NCI-H226 (cell line): ENCODE measurements at regions not wholly inside any gene's neighbourhood (a gene's known extent, or its start where the extent isn't known, plus 50 kb on each side); places are given as distances from the start of the nearest gene placed in this dataset.

Experiments used
- DNase-seq: peaks from one replicate; pipeline ENCODE4 v3.0.0-alpha.2; 2015

GRCh38 chr12:126757326-126757725 lies 1509.6 kb upstream of the TMEM132C start:
- DNase-seq = no peak

- no peak for DNase-seq
Measured at GRCh38 chr12:126760092-126760491, 1506.9 kb upstream of the TMEM132C start.

- DNase-seq = no peak
Measured at GRCh38 chr12:126761420-126761819, 1505.5 kb upstream of the TMEM132C start.

- no peak for DNase-seq
Measured at GRCh38 chr12:126762150-126762549, 1504.8 kb upstream of the TMEM132C start.

- no peak for DNase-seq
Measured at GRCh38 chr12:126763359-126763758, 1503.6 kb upstream of the TMEM132C start.

- no peak for DNase-seq
Measured at GRCh38 chr12:126767334-126767733, 1499.6 kb upstream of the TMEM132C start.

DNA sequence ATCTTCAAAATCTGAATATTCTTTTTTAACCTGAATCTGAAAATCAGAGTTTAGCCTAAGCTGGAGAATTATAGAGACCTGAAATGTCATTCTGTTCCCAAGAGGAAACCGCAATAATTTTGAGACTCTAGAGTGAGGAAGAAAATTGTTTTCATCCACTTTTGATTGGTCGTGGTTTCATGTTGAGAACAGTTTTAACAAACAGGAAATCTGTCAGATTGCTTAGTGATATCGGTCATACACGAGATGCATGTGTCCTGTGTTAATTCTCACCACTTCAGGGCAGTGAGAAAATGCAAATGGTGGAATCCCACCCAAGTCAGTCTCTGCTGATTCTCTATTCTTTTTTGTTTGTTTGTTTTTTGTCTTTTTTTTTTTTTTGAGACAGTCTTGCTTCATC lies 1498.5 kb upstream of the TMEM132C start:
- DNase-seq = no peak

DNA sequence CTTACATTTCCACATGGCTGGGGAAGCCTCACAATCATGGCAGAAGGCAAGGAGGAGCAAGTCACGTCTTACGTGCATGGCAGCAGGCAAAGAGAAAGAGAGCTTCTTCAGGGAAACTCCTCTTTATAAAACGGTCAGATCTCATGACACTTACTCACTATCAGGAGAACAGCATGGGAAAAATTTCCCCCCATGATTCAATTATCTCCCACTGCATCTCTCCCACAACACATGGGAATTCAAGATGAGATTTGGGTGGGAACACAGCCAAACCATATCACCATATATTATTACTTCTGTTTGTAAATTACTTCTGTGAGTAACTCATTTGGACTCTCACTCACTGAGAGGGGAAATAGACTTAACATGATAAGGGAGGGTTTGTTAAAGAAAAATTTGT lies 1496.8 kb upstream of the TMEM132C start:
- no peak for DNase-seq

DNA sequence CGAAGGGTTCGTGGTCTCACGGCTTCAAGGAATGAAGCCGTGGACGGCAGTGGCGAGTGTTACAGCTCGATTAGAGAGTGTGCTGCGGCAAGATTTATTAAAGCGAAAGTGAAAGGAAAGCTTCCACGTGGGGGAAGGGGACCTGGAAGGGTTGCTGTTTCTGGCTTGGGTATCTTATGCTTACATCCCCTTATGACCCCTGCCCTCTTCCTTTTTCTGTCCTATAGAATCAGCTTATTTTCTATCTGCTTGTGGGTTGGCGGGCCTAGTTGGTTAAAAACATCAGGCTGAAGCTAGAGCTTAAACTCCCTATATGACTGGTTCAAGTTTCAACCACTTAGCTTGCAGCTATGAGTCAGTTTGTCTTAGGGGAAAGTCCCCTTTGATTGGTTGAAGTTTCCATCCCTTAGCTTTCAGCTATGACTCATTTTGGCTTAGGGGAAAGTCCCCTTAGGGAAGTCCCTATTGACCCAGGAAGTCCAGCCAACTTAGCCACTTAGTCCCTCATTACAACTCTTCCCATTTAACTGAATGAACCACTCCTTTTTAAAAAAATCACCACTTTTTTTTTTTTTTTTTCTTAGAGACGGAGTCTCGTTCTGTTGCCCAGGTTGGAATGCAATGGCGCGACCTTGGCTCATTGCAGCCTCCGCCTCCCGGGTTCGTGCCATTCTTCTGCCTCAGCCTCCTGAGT lies 1494.7 kb upstream of the TMEM132C start:
- no peak for DNase-seq

GRCh38 chr12:126773012-126773411 lies 1494.0 kb upstream of the TMEM132C start:
- no peak for DNase-seq

DNA sequence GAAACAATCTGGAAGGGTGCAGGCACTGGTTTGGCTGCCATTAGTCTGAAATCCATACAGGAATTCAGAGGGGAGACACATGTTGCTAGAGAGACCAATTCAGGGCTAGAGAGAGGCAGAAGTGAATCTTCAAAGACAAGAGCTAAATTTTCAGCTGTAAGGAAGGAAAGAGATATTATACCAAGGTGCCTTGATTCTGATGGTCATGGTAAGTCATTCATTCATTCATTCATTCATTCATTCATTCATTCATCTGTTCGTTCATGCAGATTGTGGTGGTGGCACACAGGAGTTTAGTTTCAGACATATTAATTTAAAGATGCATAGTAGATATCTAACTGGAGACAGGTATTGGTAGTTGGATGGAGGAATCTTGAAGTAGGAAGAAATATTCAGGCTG lies 1493.5 kb upstream of the TMEM132C start:
- DNase-seq = no peak

DNA sequence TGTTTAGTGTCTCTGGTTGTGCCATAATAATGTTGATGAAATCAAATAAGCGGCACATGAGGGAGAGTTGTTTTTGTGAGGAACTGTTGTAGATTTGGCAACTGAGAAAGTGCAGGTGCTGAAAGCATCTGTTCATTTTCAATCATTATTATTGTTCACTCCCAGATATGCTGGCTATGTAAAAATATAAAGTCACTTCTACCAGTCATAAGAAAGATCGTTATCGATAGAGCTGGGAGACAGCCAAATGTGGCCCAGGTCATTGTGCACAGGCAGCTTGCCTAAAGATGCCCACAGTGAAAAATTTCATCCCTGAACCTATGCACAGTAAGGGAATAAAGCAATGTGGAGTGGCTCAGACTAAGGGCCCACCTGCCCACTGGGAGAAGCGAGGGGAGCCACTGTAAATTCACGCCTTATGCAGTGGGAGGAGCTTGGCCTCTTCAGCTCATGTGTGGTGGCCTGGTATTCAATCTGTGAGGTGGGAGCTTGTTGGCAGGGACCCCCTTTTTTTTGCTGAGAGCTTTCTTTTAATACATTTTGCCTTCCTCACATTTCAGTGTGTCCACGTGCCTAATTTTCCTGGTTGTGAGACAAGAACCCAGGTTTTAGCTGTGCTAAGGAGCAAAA lies 1490.8 kb upstream of the TMEM132C start:
- DNase-seq = no peak

- no peak for DNase-seq
Measured at GRCh38 chr12:126780343-126780742, 1486.6 kb upstream of the TMEM132C start.

- no peak for DNase-seq
Measured at GRCh38 chr12:126781593-126781992, 1485.4 kb upstream of the TMEM132C start.

- no peak for DNase-seq
Measured at GRCh38 chr12:126782083-126782482, 1484.9 kb upstream of the TMEM132C start.

DNA sequence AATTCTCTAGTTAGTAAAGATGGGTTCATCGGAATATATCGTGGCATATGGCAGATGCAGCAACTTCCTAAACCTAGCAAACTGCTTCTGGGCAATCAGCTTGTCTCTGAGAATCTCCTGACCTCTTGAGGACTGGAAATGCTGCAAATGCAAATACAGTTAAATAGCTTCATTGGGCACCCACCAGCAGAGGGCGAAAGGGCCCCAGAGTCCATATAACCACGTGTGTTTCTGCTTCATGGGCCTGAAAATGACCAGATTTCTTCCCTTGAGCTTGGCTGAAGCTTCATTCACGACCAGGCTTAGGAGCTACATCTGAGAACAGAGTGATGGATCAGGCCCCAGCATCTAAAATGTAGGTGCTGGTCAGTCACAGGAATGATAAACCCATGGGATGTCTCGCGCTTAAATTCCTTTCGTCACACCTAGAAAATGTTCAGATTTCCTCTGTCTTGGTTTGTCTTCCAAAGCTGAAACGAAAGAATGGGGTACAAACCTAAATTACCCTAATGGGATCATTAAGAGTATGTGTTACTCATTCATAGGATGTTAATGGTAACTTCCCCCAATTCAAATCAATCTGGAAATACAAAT lies 1482.5 kb upstream of the TMEM132C start:
- DNase-seq = no peak

DNA sequence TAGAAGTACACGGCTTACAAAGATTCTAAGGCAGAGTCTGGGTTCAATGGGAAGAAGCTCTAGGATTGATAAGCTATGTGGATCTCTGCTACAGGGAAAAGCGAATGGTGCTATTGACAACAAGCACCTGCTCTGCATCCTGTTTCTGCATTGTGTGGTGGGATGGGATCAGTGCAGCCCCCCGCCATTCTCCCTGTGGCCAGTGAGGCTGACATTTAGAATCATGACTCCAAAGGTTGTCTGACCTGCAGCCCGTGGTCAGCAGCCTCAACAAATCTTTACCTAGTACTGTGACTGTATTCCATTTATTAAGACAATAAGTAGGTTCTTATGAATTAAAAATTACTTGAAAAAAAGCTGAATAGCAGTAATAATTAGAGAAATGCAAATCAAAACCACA lies 1477.0 kb upstream of the TMEM132C start:
- DNase-seq = no peak

DNA sequence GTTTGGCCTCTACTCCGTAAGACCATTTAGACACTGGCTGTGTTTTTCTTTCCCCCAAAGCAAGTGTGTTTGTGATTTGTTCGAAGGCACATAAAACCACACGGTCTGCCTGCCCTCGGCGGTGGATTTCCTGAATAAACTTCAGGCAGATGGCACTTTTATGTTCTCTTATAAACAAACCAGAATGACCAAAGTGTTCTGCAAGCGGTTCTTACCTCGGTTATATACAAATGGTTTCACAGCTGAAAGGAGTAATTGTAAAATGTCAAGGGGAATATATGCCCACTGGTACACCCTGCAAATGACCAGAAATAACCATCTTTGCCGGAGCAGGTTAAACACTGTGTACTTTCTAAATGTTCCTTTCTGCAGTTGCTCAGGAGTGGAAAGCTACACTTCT lies 1475.8 kb upstream of the TMEM132C start:
- DNase-seq = no peak

- no peak for DNase-seq
Measured at GRCh38 chr12:126792411-126792810, 1474.6 kb upstream of the TMEM132C start.

GRCh38 chr12:126797525-126797924 lies 1469.4 kb upstream of the TMEM132C start:
- no peak for DNase-seq

DNA sequence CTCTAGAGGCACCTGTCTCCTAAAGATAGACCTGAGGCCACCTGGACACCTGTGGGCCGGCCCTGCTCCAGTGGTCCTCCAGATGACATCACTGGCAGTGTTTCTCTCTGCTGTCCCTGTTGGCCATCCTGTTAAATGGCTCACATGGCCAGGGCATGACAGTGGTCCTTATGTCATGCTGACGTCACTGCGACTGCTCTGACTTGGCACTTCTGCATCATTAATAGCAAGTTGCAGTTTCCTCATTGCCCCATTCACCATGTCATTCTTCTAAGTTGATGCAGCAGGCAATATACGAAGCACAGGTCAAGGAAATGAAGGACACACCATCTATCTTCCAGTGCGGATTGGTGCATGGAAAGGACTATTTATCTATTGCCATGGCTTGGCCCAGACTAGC lies 1468.5 kb upstream of the TMEM132C start:
- DNase-seq = no peak

GRCh38 chr12:126807312-126807865 lies 1459.6 kb upstream of the TMEM132C start:
- DNase-seq = no peak

DNA sequence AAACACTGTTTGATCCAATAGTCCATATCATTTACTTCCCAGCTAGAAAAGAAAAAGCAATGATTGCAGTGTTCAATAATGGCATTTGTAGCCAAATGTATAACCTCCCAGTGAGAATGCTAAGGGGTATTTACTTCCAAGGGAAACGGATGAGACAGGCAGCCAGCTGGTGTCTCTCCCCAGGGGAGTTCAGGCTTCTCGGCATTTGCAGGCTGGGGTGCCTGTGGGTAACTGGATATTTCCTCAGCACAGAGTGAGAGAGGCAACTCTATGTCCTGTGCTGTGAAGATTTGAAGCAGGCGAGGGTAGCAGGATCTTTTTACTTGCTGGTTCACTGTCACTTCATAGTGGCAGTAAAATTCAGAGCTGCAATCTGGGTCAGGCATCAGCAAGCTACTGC lies 1455.6 kb upstream of the TMEM132C start:
- no peak for DNase-seq

- no peak for DNase-seq
Measured at GRCh38 chr12:126819554-126819953, 1447.4 kb upstream of the TMEM132C start.
